Smooth muscle cell (in vitro differentiated cells): ENCODE measurements at regions not wholly inside any gene's neighbourhood (a gene's known extent, or its start where the extent isn't known, plus 50 kb on each side); places are given as distances from the start of the nearest gene placed in this dataset.

Source experiments
- DNase-seq: peaks from one replicate; lab custom pipeline; 2025; ENCODE audit not compliant: unreplicated experiment; lab: John Stamatoyannopoulos, UW
- H2AFZ ChIP-seq: fragments of 200-600 bp; sonication (generic); 2 replicates; pipeline ENCODE4 v1.6.0; 2016; ENCODE audit warnings: antibody characterized with exemption, low read depth, mild to moderate bottlenecking
- H3F3A ChIP-seq: fragments of 200-600 bp; sonication (generic); 2 replicates; pipeline ENCODE4 v1.6.0; 2017; ENCODE audit warnings: antibody characterized with exemption, low read depth
- H3K27ac ChIP-seq: fragments of 200-600 bp; sonication (generic); 2 replicates; pipeline ENCODE4 v1.5.1; 2016; ENCODE audit warnings: low read depth, mild to moderate bottlenecking
- H3K27me3 ChIP-seq: fragments of 200-600 bp; sonication (generic); 2 replicates; pipeline ENCODE4 v1.6.1; 2016; ENCODE audit warnings: low read depth, mild to moderate bottlenecking
- H3K36me3 ChIP-seq: fragments of 200-600 bp; sonication (generic); 2 replicates; pipeline ENCODE4 v1.5.1; 2016; ENCODE audit warnings: low read depth
- H3K4me1 ChIP-seq: fragments of 200-600 bp; sonication (generic); 2 replicates; pipeline ENCODE4 v1.5.1; 2016; ENCODE audit warnings: low read depth
- H3K4me2 ChIP-seq: fragments of 200-600 bp; sonication (generic); 2 replicates; pipeline ENCODE4 v1.6.0; 2016; ENCODE audit warnings: mild to moderate bottlenecking
- H3K4me3 ChIP-seq: fragments of 200-600 bp; sonication (generic); 2 replicates; pipeline ENCODE4 v1.5.1; 2016; ENCODE audit warnings: mild to moderate bottlenecking
- H3K79me2 ChIP-seq: fragments of 200-600 bp; sonication (generic); 2 replicates; pipeline ENCODE4 v1.6.0; 2016; ENCODE audit warnings: low read depth, mild to moderate bottlenecking
- H3K9ac ChIP-seq: fragments of 200-600 bp; sonication (generic); 2 replicates; pipeline ENCODE4 v1.6.0; 2016; ENCODE audit warnings: low read depth
- H3K9me3 ChIP-seq: fragments of 200-600 bp; sonication (generic); replicated peaks from 2 replicates; pipeline ENCODE4 v1.5.1; 2016; ENCODE audit warnings: low read depth
- H4K20me1 ChIP-seq: fragments of 200-600 bp; sonication (generic); 2 replicates; pipeline ENCODE4 v1.6.0; 2016; ENCODE audit warnings: low read depth
- WGBS: methylation state at CpG from one replicate; pipeline ENCODE4 v1.1.7; 2016; ENCODE audit warnings: low lambda C conversion rate; 5-methylcytosine and 5-hydroxymethylcytosine counted together
- TF ChIP-seq, protein P1 (sequence below): fragments of 200-600 bp; sonication (generic); IDR thresholded peaks from 2 replicates; pipeline ENCODE4 v1.5.1; 2017; ENCODE audit warnings: borderline replicate concordance, mild to moderate bottlenecking, antibody characterized with exemption; ENCODE audit not compliant: insufficient read depth, poor library complexity, severe bottlenecking

DNA sequence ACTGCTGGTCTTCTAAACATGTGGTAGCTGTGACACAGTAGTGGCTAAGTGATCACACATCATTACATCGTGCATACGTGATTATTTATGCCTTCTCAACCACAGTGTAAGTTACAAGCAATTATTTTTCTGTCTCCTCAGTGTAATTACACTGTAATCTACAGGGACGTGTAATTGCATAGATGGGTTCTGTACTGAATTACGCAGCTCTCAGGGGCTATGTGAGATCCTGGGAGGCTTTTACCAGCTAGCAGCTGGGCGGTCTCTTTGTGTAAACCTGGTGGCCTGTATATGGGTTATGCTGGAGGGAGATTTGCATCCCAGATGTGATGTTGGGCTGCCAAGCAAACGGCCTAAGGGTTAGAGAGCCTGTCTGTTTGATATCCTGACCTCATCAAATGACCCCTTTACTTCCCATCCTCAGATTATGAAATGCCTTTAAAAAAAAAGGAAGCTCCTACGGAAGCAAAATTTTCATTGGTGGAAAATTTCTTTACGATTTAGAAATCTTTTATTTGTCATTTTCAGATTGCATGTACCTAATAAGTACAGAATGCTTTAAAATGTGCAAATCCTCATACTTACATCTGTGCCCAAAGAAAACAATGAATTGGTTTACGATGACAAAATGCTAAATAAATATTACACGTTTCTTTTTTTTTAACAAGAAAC lies 402.8 kb upstream of the JAG1 start:
- Histone ChIP-seq H3K79me2 (no peaks in the 10 kb centered on the region), H3K27me3 (no peaks in the 10 kb centered on the region), H3K4me1 (peaks cover 7% of the 10 kb centered on the region), H3K4me2 (no peak overlapping the region), H3K36me3 (no peaks in the 10 kb centered on the region), H3K9ac (no peak overlapping the region), H4K20me1 (no peaks in the 10 kb centered on the region), H3K4me3 (no peak overlapping the region), H3K27ac (no peak overlapping the region), H3F3A (no peaks in the 10 kb centered on the region), H2AFZ (no peak overlapping the region), H3K9me3 (no peaks in the 10 kb centered on the region)
- TF ChIP-seq, protein P1, sequence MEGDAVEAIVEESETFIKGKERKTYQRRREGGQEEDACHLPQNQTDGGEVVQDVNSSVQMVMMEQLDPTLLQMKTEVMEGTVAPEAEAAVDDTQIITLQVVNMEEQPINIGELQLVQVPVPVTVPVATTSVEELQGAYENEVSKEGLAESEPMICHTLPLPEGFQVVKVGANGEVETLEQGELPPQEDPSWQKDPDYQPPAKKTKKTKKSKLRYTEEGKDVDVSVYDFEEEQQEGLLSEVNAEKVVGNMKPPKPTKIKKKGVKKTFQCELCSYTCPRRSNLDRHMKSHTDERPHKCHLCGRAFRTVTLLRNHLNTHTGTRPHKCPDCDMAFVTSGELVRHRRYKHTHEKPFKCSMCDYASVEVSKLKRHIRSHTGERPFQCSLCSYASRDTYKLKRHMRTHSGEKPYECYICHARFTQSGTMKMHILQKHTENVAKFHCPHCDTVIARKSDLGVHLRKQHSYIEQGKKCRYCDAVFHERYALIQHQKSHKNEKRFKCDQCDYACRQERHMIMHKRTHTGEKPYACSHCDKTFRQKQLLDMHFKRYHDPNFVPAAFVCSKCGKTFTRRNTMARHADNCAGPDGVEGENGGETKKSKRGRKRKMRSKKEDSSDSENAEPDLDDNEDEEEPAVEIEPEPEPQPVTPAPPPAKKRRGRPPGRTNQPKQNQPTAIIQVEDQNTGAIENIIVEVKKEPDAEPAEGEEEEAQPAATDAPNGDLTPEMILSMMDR: no peak
- no peak for DNase-seq
- WGBS: 68% methylated on average over 10 of the region's 10 CpGs

- TF ChIP-seq, protein P1: no peak
Observed at GRCh38 chr20:11077226-11077625, 403.4 kb upstream of the JAG1 start.

GRCh38 chr20:11080010-11080409 lies 406.2 kb upstream of the JAG1 start:
- TF ChIP-seq, protein P1: no peak
- Histone ChIP-seq H3K9ac (no peak overlapping the region), H3K4me1 (no peaks in the 10 kb centered on the region), H3K36me3 (no peaks in the 10 kb centered on the region), H3K27me3 (no peaks in the 10 kb centered on the region), H3K4me2 (no peak overlapping the region), H3K4me3 (no peak overlapping the region), H3K27ac (no peak overlapping the region), H3K79me2 (no peaks in the 10 kb centered on the region), H3F3A (no peaks in the 10 kb centered on the region), H2AFZ (no peak overlapping the region), H3K9me3 (no peaks in the 10 kb centered on the region), H4K20me1 (no peaks in the 10 kb centered on the region)
- 83% methylated on average over 3 of the region's 3 CpGs for WGBS
- DNase-seq: no peak

More at GRCh38 chr20:11077226-11077625, 403.4 kb upstream of the JAG1 start:
- H3K36me3 ChIP-seq: no peaks in the 10 kb centered on the region
- no peak overlapping the region for H3K4me3 ChIP-seq
- H3K27ac ChIP-seq: no peak overlapping the region
- H3K27me3 ChIP-seq: no peaks in the 10 kb centered on the region
- no peaks in the 10 kb centered on the region for H3K79me2 ChIP-seq
- H3K4me1 ChIP-seq: peaks cover 7% of the 10 kb centered on the region
- no peaks in the 10 kb centered on the region for H3K9me3 ChIP-seq
- no peaks in the 10 kb centered on the region for H3F3A ChIP-seq
- 97% methylated on average over 2 of the region's 2 CpGs for WGBS
- no peak overlapping the region for H3K9ac ChIP-seq
- no peak overlapping the region for H2AFZ ChIP-seq
- DNase-seq: no peak
- H3K4me2 ChIP-seq: no peak overlapping the region
- H4K20me1 ChIP-seq: no peaks in the 10 kb centered on the region

- Histone ChIP-seq H3K9ac (no peak overlapping the region), H3K4me1 (no peaks in the 10 kb centered on the region), H3K4me3 (no peak overlapping the region), H3K36me3 (no peaks in the 10 kb centered on the region), H3K79me2 (no peaks in the 10 kb centered on the region), H3F3A (no peaks in the 10 kb centered on the region), H3K9me3 (no peaks in the 10 kb centered on the region), H2AFZ (peak overlapping the region; percentile 74), H3K27ac (no peak overlapping the region), H4K20me1 (no peaks in the 10 kb centered on the region), H3K27me3 (no peaks in the 10 kb centered on the region), H3K4me2 (no peak overlapping the region)
- TF ChIP-seq, protein P1: no peak
- DNase-seq: no peak
- WGBS: 92% methylated on average over 8 of the region's 8 CpGs
Observed at GRCh38 chr20:11080781-11081377, 407.1 kb upstream of the JAG1 start.
